ENCODE measurements at regions not wholly inside any gene's neighbourhood (a gene's known extent, or its start where the extent isn't known, plus 50 kb on each side); places are given as distances from the start of the nearest gene placed in this dataset.

- Histone ChIP-seq H3K36me3 (ENCODE audit: low read depth) (no peaks in the 10 kb centered on the region), H3K9me3 (ENCODE audit: severe bottlenecking) (no peaks in the 10 kb centered on the region), H3K4me1 (ENCODE audit: insufficient read depth, poor library complexity, severe bottlenecking) (no peaks in the 10 kb centered on the region), H3K4me3 (ENCODE audit: severe bottlenecking) (no peak overlapping the region), H3K27me3 (ENCODE audit: insufficient read depth, poor library complexity, severe bottlenecking) (no peaks in the 10 kb centered on the region), H3K27ac (ENCODE audit: poor library complexity, severe bottlenecking) (no peak overlapping the region)
- no peak for ATAC-seq (ENCODE audit: low read depth)
- no peak for TF ChIP-seq CTCF (IDR thresholded peaks at IDR 0.05; ENCODE audit: poor library complexity, severe bottlenecking)
- no peak for DNase-seq (ENCODE audit: low spot score)
Measured at GRCh38 chr12:73072214-73072613, 800.0 kb downstream of the TRHDE start.

- TF ChIP-seq CTCF (IDR thresholded peaks at IDR 0.05; ENCODE audit: poor library complexity, severe bottlenecking) = no peak
- no peak for ATAC-seq (ENCODE audit: low read depth)
Measured at GRCh38 chr12:73076760-73077159, 804.6 kb downstream of the TRHDE start.

GRCh38 chr12:73083736-73084135 is 811.6 kb downstream of the TRHDE start:
- Histone ChIP-seq H3K4me3 (ENCODE audit: severe bottlenecking) (no peak overlapping the region), H3K27me3 (ENCODE audit: insufficient read depth, poor library complexity, severe bottlenecking) (no peaks in the 10 kb centered on the region), H3K36me3 (ENCODE audit: low read depth) (no peaks in the 10 kb centered on the region), H3K27ac (ENCODE audit: poor library complexity, severe bottlenecking) (no peak overlapping the region), H3K9me3 (ENCODE audit: severe bottlenecking) (no peaks in the 10 kb centered on the region), H3K4me1 (ENCODE audit: insufficient read depth, poor library complexity, severe bottlenecking) (no peaks in the 10 kb centered on the region)
- no peak for TF ChIP-seq CTCF (IDR thresholded peaks at IDR 0.05; ENCODE audit: poor library complexity, severe bottlenecking)
- DNase-seq (ENCODE audit: low spot score) = no peak
- ATAC-seq (ENCODE audit: low read depth) = no peak

More at GRCh38 chr12:73076760-73077159, 804.6 kb downstream of the TRHDE start:
- Histone ChIP-seq H3K27me3 (ENCODE audit: insufficient read depth, poor library complexity, severe bottlenecking) (no peaks in the 10 kb centered on the region), H3K4me3 (ENCODE audit: severe bottlenecking) (no peak overlapping the region), H3K9me3 (ENCODE audit: severe bottlenecking) (no peaks in the 10 kb centered on the region), H3K27ac (ENCODE audit: poor library complexity, severe bottlenecking) (no peak overlapping the region), H3K4me1 (ENCODE audit: insufficient read depth, poor library complexity, severe bottlenecking) (no peaks in the 10 kb centered on the region), H3K36me3 (ENCODE audit: low read depth) (no peaks in the 10 kb centered on the region)
- no peak for DNase-seq (ENCODE audit: low spot score)

GRCh38 chr12:73106296-73106695 is 834.1 kb downstream of the TRHDE start:
- Histone ChIP-seq H3K9me3 (ENCODE audit: severe bottlenecking) (no peaks in the 10 kb centered on the region), H3K27ac (ENCODE audit: poor library complexity, severe bottlenecking) (no peak overlapping the region), H3K36me3 (ENCODE audit: low read depth) (no peaks in the 10 kb centered on the region), H3K4me1 (ENCODE audit: insufficient read depth, poor library complexity, severe bottlenecking) (no peaks in the 10 kb centered on the region), H3K4me3 (ENCODE audit: severe bottlenecking) (no peak overlapping the region), H3K27me3 (ENCODE audit: insufficient read depth, poor library complexity, severe bottlenecking) (peaks cover 2% of the 10 kb centered on the region)
- no peak for ATAC-seq (ENCODE audit: low read depth)
- no peak for TF ChIP-seq CTCF (IDR thresholded peaks at IDR 0.05; ENCODE audit: poor library complexity, severe bottlenecking)
- DNase-seq (ENCODE audit: low spot score) = no peak

GRCh38 chr12:73106896-73107295 is 834.7 kb downstream of the TRHDE start:
- Histone ChIP-seq H3K27ac (ENCODE audit: poor library complexity, severe bottlenecking) (no peak overlapping the region), H3K36me3 (ENCODE audit: low read depth) (no peaks in the 10 kb centered on the region), H3K4me1 (ENCODE audit: insufficient read depth, poor library complexity, severe bottlenecking) (no peaks in the 10 kb centered on the region), H3K9me3 (ENCODE audit: severe bottlenecking) (no peaks in the 10 kb centered on the region), H3K27me3 (ENCODE audit: insufficient read depth, poor library complexity, severe bottlenecking) (peaks cover 2% of the 10 kb centered on the region), H3K4me3 (ENCODE audit: severe bottlenecking) (no peak overlapping the region)
- DNase-seq (ENCODE audit: low spot score) (no peak), ATAC-seq (ENCODE audit: low read depth) (no peak)
- TF ChIP-seq CTCF (IDR thresholded peaks at IDR 0.05; ENCODE audit: poor library complexity, severe bottlenecking) = no peak

Measured in RWPE2 (cell line).